Frontal cortex (tissue), 4 donors: ENCODE measurements at regions not wholly inside any gene's neighbourhood (a gene's known extent, or its start where the extent isn't known, plus 50 kb on each side); places are given as distances from the start of the nearest gene placed in this dataset. TPM values are rescaled to one million over a fixed set of nuclear protein-coding genes. Genes with fewer than 3 reads are reported as not detected.
"Not testable (repeated sequence)": the region's sequence is repeated elsewhere in the genome, so short reads cannot be mapped to it uniquely, and the experiment has no call there.

Experiments used
- DNase-seq, 2 donors: peaks; one replicate each; pipeline ENCODE4 v3.0.0; 2012; ENCODE audit warnings: low spot score in 2 of 2
- FAIRE-seq: peaks from 2 replicates; lab custom pipeline; 2012; peaks lifted over from hg19 to GRCh38; lab: Jason Lieb, UNC
- small RNA-seq: library from RNA; depleted of rRNA; stranded (forward); fragments of <200 nt; gene quantifications from one replicate; pipeline ENCODE3, GENCODE V24; 2014
- donor health status: control.
- donor health status: control.
- donor health status: control.

DNA sequence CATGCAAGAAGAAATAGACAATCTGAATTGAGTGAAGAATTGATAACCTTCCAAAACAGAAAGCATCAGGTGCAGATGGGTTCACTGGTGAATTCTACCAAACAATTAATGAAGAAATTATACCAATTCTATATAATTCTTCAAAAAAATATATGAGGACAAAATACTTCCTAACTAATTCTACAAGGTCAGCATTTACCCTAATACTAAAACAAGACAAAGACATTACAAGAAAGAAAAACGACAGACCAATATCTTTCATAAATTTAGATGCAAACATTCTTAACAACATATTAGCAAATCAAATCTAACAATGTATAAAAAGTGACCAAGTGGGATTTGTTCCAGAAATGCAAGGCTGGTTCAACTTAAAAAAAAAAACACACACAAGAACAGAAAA lies 183.9 kb downstream of the BARX1 start:
- DNase-seq (no peak), FAIRE-seq (no peak)

DNA sequence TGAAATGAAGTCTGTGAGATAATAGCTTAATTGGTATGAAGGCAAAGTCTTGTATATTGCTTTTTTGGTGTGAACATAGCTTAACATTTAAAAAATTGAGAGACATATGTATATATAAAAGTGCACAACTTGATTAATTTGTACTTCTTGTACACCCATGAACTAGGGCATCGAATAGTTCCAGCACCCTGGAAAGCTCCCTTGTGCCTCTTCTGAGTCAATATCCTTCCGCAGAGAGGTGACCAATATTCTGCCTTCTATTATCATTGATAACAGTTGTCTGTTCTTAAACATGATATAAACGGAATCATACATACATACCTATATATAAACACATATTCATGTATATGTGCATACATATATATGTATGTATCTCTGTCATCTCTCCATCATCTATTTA lies 185.4 kb downstream of the PHF2 start:
- FAIRE-seq, result no peak

DNA sequence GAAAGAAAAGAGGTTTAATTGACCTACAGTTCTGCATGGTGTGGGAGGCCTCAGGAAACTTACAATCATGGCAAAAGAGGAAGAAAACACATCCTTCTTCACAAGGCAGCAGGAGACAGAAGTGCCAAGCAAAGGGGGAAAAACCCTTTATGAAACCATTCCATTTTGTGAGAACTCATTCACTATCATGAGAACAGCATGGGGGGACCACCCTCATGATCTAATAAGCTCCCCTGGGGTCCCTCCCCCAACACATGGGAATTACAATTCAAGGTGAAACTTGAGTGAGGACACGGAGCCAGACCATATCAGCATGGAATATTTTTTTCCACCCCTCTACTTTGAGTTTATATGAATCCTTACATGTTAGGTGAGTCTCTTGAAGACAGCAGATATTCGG lies 173.7 kb downstream of the PHF2 start:
- FAIRE-seq, result no peak

More for the DNA sequence above, 185.4 kb downstream of the PHF2 start:
- DNase-seq, result no peak

DNA sequence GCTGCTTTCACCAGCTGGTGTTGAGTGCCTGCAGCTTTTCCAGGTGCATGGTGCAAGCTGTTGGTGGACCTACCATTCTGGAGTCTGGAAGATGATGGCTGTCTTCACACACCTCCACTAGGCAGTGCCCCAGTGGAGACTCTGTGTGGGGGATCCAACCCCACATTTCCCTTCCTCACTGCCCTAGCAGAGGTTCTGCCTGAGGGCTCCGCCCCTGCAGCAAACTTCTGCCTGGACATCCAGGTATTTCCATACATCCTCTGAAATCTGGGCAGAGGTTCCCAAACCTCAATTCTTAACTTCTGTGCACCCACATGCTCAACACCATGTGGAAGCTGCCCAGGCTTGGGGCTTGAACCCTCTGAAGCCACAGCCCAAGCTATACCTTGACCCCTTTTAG lies 172.4 kb downstream of the PHF2 start:
- FAIRE-seq, DNase-seq: not testable (repeated sequence)

More for the DNA sequence above, 173.7 kb downstream of the PHF2 start:
- no peak for DNase-seq

DNA sequence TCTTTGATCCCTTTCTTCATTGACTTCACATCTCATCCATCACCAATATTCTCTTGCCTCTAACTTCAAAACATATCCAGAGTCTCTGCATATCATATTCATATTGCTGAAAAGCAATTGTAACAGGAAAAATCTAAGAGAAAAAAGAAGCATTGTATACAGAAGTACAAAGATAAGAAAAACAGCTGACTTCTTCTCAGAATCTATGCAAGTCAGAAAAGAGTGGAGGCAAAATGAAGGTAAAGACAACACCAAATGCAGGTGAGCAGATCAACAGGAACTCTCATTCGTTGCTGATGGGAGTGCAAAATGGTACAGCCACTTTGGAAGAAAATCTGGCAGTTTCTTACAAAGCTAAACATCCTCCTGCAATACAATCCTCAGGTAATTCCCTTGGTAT lies 155.6 kb downstream of the PHF2 start:
- DNase-seq (no peak), FAIRE-seq (no peak)

DNA sequence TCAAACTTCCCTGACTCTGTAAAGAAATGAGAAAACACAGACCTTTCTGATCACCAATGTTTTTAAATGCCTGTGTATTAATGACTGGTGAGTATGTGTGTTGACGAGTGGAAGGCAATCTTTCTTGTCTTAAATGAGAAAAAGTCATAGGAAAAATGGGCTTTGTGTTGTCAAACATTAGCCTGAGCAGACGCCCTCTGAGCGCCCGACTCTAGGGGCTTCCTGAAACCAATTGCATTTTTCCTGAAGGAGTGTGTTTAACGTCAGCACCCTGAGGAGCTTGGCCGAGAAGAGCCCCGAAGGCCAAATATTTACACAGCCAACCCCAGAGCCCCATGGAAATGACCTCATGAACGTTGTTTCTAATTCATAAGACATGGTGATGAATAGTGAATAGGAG lies 154.3 kb downstream of the PHF2 start:
- FAIRE-seq (no peak), DNase-seq (no peak)

DNA sequence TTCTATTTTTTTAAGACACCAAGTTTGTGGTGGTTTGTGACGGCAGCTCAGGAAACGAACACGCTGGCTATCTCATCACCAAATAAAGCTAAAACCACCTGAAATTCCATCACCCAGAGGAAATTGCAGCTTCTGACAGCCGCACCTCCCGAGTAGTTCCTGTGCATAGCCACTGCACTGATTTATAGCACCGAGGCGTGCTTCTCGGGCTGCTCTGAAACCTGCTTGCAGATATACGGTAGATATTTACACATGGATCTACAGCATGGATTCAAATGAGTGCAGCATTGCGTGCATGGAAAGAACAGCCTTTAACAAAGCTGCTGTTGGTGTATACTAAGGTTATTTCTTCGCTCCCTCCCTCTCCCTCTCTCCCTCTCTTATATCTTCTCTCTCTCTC lies 153.8 kb downstream of the PHF2 start:
- DNase-seq, result no peak

More for the DNA sequence above, 153.8 kb downstream of the PHF2 start:
- FAIRE-seq, result no peak

Small RNA genes in the stretch of these regions (small RNA-seq; reads per million reads assigned to genes)
- not detected for gene MIR4291
